Fibroblast of villous mesenchyme (primary cell): ENCODE measurements at regions not wholly inside any gene's neighbourhood (a gene's known extent, or its start where the extent isn't known, plus 50 kb on each side); places are given as distances from the start of the nearest gene placed in this dataset.
A peak's percentile ranks its signal among the peaks of the same experiment; 100 is the strongest.

Experiments used
- DNase-seq: peaks from one replicate; pipeline ENCODE4 v3.0.0-alpha.2; 2010; ENCODE audit warnings: low read depth
- H3K4me3 ChIP-seq: 2 replicates; pipeline ENCODE4 v1.5.1; 2011; ENCODE audit warnings: low read depth, mild to moderate bottlenecking, low read length
- TF ChIP-seq, protein P1 (sequence below): IDR thresholded peaks from 2 replicates; pipeline ENCODE4 v1.5.1; 2012; ENCODE audit warnings: low read depth, mild to moderate bottlenecking, low read length; ENCODE audit not compliant: insufficient read depth

DNA sequence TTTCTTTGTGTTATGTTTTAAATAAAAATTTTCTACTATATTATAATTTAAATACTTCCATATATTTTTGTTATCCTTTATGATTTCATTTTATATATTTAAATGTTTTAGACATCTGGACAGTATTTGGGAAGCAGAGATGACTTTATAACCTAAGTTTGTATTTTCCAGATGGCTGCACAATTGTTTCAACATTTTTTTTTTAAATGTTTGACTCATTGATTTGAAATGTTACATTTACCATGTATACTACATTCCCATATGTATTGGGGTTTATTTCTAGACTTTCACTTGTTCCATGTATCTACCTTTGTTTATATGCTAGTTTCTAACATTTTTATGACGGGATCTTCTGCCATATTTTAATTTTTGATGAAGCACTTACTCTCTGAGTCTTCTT is 766.5 kb downstream of the METTL15 start:
- TF ChIP-seq, protein P1, sequence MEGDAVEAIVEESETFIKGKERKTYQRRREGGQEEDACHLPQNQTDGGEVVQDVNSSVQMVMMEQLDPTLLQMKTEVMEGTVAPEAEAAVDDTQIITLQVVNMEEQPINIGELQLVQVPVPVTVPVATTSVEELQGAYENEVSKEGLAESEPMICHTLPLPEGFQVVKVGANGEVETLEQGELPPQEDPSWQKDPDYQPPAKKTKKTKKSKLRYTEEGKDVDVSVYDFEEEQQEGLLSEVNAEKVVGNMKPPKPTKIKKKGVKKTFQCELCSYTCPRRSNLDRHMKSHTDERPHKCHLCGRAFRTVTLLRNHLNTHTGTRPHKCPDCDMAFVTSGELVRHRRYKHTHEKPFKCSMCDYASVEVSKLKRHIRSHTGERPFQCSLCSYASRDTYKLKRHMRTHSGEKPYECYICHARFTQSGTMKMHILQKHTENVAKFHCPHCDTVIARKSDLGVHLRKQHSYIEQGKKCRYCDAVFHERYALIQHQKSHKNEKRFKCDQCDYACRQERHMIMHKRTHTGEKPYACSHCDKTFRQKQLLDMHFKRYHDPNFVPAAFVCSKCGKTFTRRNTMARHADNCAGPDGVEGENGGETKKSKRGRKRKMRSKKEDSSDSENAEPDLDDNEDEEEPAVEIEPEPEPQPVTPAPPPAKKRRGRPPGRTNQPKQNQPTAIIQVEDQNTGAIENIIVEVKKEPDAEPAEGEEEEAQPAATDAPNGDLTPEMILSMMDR: no peak

DNA sequence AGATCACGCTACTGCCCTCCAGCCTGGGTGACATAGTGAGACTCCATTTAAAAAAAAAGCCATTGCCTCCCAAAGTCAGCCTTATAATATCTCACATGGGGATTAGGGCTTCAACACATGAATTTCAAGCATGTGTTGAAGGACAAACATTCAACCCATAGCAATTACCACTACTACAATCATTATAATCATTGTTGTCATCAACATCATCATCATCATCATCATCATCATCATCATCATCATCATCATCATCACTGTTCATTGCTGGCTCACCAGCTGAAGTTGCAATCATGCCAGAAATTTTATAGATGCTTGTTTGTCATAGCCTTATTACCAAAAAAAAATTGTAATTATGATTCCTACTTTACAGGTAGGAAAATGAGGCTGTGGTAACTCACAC is 762.9 kb downstream of the METTL15 start:
- TF ChIP-seq, protein P1: no peak
- no peak overlapping the region for H3K4me3 ChIP-seq
- no peak for DNase-seq

More for the DNA sequence above, 766.5 kb downstream of the METTL15 start:
- H3K4me3 ChIP-seq: no peak overlapping the region
- no peak for DNase-seq

DNA sequence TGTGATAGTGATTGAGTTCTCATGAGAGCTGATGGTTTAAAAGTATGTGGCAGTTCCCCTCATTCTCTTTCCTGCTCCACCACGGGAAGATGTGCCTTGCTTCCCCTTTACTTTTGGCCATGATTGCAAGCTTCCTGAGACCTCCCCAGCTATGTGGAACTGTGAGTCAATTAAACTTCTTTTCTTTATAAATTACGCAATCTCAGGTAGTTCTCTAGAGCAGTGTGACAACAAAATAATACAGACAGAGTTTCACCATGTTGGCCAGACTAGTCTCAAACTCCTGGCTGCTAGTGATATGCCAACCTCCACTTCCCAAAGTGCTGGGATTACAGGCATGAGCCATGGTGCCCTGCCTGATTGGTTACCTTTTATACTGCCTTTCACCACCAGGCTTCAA is 755.2 kb downstream of the METTL15 start:
- H3K4me3 ChIP-seq: no peak overlapping the region
- TF ChIP-seq, protein P1: no peak
- no peak for DNase-seq

DNA sequence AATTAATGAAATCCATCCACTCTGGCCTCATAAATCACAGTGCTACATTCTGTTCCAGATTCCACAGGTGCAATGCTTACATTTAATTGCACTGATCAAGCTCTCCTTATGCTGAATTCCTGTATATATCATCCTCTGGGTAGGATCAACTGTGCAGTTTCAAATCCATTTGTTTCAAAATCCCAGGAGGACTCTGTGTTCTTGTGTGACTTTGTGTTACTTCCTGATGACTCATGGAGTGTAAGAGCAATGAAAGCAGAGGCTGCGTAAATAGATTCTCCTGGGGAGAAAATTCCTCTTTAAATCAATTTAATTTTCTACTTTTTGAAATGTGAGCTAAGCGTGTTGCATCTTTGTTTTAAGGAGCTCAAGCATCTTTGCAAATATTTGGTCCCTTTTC is 752.7 kb downstream of the METTL15 start:
- peak; percentile 81 for DNase-seq
- TF ChIP-seq, protein P1: no peak
- no peak overlapping the region for H3K4me3 ChIP-seq

- peak; percentile 66 for DNase-seq
- H3K4me3 ChIP-seq: no peak overlapping the region
- TF ChIP-seq, protein P1: no peak
Measured at GRCh38 chr11:28858076-28858475, 749.9 kb downstream of the METTL15 start.

DNA sequence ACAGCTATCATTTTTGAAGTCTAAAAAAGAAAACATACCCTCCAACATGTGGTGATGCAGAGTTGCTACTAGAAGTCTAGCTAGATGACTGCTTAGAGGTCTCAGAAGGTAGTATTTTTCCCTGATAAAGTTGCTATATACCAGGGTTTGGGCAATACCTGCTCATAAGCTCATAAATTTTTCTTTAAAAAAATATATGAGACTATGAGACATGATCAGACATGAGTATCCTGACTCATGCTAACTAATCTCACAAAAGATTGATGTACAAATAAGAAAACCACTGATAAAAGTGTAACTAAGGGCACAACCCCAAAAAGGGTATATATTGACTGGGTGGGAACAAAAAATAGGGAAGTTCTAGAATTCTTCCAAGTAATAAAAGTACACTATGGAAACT is 740.9 kb downstream of the METTL15 start:
- TF ChIP-seq, protein P1: no peak
- H3K4me3 ChIP-seq: no peak overlapping the region
- DNase-seq: no peak

- no peak overlapping the region for H3K4me3 ChIP-seq
- TF ChIP-seq, protein P1: no peak
- DNase-seq: no peak
Measured at GRCh38 chr11:28842716-28843115, 734.5 kb downstream of the METTL15 start.
